Activated CD4-positive, alpha-beta T cell treated with anti-CD3 and anti-CD28 coated beads, Interleukin-2, amount 10 ng/mL, durations not matched to agents 7 days and 5 days (primary cell): ENCODE measurements at regions not wholly inside any gene's neighbourhood (a gene's known extent, or its start where the extent isn't known, plus 50 kb on each side); places are given as distances from the start of the nearest gene placed in this dataset.

ENCODE experiments used
- CTCF ChIA-PET: fragments of 350-600 bp; sonication (Branson Sonifier 250); formaldehyde crosslinking; loops from one replicate; lab custom pipeline; 2021; ENCODE audit warnings: antibody characterized with exemption; lab: Charles Lee
- POLR2A ChIA-PET: fragments of 350-600 bp; sonication (Branson Sonifier 250); formaldehyde crosslinking; loops from one replicate; lab custom pipeline; 2021; ENCODE audit warnings: antibody characterized with exemption; lab: Charles Lee
- DNase-seq: peaks from one replicate; pipeline ENCODE4 v3.0.0-alpha.2; 2020
- H3K27ac Mint-ChIP-seq: one replicate; pipeline ENCODE4 v1.8.0; 2021; ENCODE audit warnings: mild to moderate bottlenecking, moderate library complexity, mixed read lengths
- H3K27me3 Mint-ChIP-seq: one replicate; pipeline ENCODE4 v1.8.0; 2021; ENCODE audit warnings: mixed read lengths
- H3K36me3 Mint-ChIP-seq: one replicate; pipeline ENCODE4 v1.8.0; 2021; ENCODE audit warnings: low read depth, mixed read lengths
- H3K4me1 Mint-ChIP-seq: one replicate; pipeline ENCODE4 v1.8.0; 2021; ENCODE audit warnings: mixed read lengths
- H3K4me3 Mint-ChIP-seq: one replicate; pipeline ENCODE4 v1.8.0; 2021; ENCODE audit warnings: mild to moderate bottlenecking, moderate library complexity, mixed read lengths
- H3K9me3 Mint-ChIP-seq: one replicate; pipeline ENCODE4 v1.8.0; 2021; ENCODE audit warnings: mixed read lengths

DNA sequence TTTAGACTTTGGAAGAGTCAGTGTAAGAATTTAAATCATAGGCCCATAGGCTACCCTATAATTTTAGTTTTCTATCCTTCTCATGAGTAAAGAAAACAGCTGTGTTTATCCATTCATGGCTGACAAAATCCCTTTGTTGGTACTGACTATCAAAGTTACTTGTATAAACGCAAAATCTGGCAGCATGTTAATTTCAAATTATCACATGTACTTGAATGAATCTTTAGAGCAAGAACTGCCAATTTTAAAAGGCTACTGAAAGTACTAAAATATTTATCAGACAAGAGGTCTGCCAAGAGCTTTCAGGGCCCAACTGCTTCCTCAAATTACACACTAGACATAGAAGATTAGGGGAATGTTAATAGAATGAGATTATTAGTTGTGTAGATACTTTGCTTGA lies 66.6 kb downstream of the MYL12B start:
- CTCF ChIA-PET, result interaction anchor here (0.6 to 1.0 kb wide), 3 partner anchors 9 to 17 kb away, joined by 3 to 4 read pairs (median 4); no protein-coding TSS in a partner anchor
- H3K4me3 Mint-ChIP-seq, result no peak overlapping the region
- no peak overlapping the region for H3K27ac Mint-ChIP-seq

DNA sequence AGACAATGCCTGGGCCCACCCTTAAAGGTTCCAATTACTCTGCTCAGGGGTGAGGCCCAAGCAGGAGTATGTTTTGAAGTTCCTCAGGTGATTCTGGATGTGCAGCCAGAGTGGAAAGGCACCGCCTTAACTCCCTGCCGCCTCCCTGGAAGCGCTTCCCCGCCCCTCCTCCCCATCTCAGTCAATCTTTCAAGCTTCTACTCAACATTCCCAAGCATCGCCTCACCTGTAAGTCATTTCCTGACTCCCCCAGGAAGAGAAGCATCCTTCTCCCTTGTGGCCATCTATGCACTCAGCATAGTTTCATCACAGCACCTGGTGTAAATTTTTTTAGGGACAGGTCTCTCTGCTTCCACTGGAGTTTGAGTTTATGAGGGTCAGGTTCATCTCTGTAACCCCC lies 67.5 kb downstream of the MYL12B start:
- H3K4me1 Mint-ChIP-seq, result no peaks in the 10 kb centered on the region
- no peak overlapping the region for H3K4me3 Mint-ChIP-seq
- CTCF ChIA-PET, result interaction anchor here (0.9 kb wide), 1 partner anchor 12 kb away, joined by 3 read pairs; no protein-coding TSS in a partner anchor
- peaks cover 6% of the 10 kb centered on the region for H3K27me3 Mint-ChIP-seq
- POLR2A ChIA-PET, result no interaction called here
- no peak overlapping the region for H3K27ac Mint-ChIP-seq
- no peaks in the 10 kb centered on the region for H3K36me3 Mint-ChIP-seq
- no peaks in the 10 kb centered on the region for H3K9me3 Mint-ChIP-seq
- no peak for DNase-seq

More for the DNA sequence above, 66.6 kb downstream of the MYL12B start:
- H3K9me3 Mint-ChIP-seq, result no peaks in the 10 kb centered on the region
- DNase-seq, result no peak
- peaks cover 3% of the 10 kb centered on the region for H3K4me1 Mint-ChIP-seq
- H3K27me3 Mint-ChIP-seq, result peaks cover 7% of the 10 kb centered on the region
- POLR2A ChIA-PET, result no interaction called here
- H3K36me3 Mint-ChIP-seq, result no peaks in the 10 kb centered on the region

DNA sequence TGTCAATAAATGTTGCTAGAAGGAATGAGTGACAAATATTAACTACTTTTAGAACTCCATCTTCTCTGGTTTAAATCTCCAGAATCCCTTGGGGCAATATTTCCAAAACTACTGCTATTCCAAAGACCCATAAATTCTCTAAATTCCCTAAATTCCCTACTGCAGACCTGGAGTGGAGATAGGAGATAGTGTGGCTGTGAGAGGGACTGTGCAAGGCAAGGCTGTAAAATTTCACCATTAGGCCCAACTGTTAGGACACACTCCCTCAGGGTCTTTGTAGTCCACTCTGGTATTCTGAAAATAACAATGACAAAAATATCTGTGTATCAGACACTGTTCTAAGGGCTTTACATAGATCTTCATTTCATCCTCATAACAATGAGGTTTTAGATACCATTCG lies 67.9 kb downstream of the MYL12B start:
- Mint-ChIP-seq H3K36me3 (no peaks in the 10 kb centered on the region), H3K9me3 (no peaks in the 10 kb centered on the region), H3K4me3 (no peak overlapping the region), H3K27ac (no peak overlapping the region), H3K4me1 (no peaks in the 10 kb centered on the region), H3K27me3 (peaks cover 6% of the 10 kb centered on the region)
- POLR2A ChIA-PET, result no interaction called here
- DNase-seq, result no peak
- CTCF ChIA-PET, result no interaction called here

DNA sequence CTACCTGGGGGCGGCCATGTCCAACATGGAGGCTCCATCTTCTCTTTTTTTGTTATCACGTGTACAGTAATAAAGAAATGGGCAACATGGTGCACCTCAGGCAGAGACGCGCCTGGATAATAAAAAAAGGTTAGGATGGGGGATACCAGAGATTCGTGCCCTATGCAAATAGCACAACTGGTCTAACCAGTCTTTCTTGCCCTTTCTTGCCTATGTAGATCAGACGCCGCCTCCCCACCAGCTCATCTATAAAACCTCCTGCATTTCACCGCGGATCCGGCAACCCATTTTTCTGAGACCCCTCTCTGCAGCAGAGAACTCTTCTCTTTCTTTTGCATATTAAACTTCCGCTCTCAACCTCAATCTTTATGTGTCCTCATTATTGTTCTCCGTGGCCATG lies 68.7 kb downstream of the MYL12B start:
- POLR2A ChIA-PET, result no interaction called here
- no peaks in the 10 kb centered on the region for H3K9me3 Mint-ChIP-seq

DNA sequence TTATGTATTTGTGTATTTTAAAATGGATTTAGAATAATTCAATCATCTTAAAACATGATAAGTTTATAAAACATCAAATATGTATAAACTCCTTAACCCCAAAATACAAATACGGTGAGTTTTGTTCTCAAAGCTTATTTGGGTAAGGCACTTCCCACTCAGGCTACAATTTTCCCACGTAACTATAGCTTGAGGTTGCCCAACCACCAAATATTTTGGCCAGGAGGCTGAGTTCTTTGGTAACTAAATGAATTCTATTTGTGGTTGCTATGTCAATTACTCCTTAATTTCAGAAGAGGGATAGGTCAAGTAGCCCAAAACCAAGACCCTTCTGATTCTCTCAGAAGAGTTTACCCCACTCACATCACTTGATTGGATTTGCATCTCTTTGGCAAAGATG lies 70.4 kb downstream of the MYL12B start:
- ChIA-PET POLR2A (no interaction called here), CTCF (no interaction called here)
- peaks cover 2% of the 10 kb centered on the region for H3K27me3 Mint-ChIP-seq
- no peak overlapping the region for H3K27ac Mint-ChIP-seq
- no peaks in the 10 kb centered on the region for H3K36me3 Mint-ChIP-seq
- no peaks in the 10 kb centered on the region for H3K9me3 Mint-ChIP-seq
- no peak overlapping the region for H3K4me3 Mint-ChIP-seq
- no peak for DNase-seq
- H3K4me1 Mint-ChIP-seq, result no peaks in the 10 kb centered on the region

More for the DNA sequence above, 68.7 kb downstream of the MYL12B start:
- Mint-ChIP-seq H3K4me3 (no peak overlapping the region), H3K36me3 (no peaks in the 10 kb centered on the region), H3K4me1 (no peaks in the 10 kb centered on the region), H3K27me3 (peaks cover 6% of the 10 kb centered on the region), H3K27ac (no peak overlapping the region)
- CTCF ChIA-PET, result no interaction called here
- no peak for DNase-seq

DNA sequence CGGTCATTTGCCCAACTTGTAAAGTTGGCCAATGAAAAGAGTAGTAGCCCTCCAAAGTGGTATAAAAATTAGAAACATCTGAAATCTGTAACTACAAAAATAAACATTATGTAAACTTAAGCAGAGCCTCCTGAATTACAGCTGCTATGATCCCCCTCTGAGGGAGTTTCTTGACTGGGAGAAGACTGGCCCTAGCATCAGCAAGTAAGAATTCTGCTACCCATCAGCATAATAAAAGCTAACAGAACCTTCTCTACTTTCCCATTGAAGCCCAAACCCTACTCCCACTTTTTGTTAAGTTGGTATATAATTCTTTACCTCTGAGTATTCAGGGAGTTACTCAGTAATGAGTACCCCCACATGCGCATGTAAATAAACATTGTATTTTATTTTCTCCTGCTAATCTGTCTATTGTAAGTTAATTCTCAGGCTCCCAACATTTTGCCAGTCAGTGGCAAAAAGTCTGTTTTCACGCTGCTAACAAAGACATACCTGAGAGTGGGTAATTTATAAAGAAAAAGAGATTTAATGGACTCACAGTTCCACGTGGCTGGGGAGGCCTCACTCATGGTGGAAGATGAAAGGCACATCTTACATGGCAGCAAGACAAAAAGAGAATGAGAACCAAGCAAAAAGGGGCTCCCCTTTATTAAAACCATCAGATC lies 71.3 kb downstream of the MYL12B start:
- POLR2A ChIA-PET, result no interaction called here
- CTCF ChIA-PET, result no interaction called here
- Mint-ChIP-seq H3K4me3 (no peak overlapping the region), H3K27me3 (peaks cover 2% of the 10 kb centered on the region), H3K36me3 (no peaks in the 10 kb centered on the region), H3K9me3 (no peaks in the 10 kb centered on the region), H3K27ac (no peak overlapping the region), H3K4me1 (no peaks in the 10 kb centered on the region)
- DNase-seq, result no peak

DNA sequence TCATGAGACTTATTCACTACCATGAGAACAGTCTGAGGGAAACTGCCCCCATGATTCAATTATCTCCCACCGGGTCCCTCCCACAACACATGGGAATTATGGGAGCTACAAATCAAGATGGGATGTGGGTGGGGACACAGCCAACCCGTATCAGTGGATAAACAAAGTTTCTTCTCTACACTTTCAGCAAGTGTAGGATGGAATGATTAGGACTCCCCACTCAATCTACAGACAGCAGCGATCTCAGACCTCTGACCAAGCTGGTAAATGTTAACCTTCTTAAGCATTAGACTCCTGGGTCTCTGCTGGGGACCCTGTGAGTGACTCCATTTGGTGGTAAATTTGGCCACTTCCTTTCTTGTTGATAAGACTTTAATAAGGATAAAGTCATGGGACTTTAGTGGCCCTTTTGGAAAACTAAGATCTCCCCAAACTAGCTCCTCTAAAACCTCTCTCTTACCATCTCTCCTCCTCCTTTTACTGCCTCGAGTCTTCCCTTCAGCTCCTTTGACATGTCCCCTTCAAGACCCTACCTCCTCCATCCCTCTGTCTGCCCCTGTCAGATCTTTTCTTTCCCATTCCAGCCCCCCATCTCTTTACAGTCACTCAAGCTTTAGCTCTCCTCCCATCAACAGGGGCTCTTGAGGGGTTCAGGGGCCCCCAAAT lies 71.9 kb downstream of the MYL12B start:
- POLR2A ChIA-PET, result no interaction called here
- no peaks in the 10 kb centered on the region for H3K4me1 Mint-ChIP-seq
- H3K27me3 Mint-ChIP-seq, result peaks cover 2% of the 10 kb centered on the region
- no peak overlapping the region for H3K4me3 Mint-ChIP-seq
- no peaks in the 10 kb centered on the region for H3K9me3 Mint-ChIP-seq
- H3K27ac Mint-ChIP-seq, result no peak overlapping the region
- no peak for DNase-seq
- no peaks in the 10 kb centered on the region for H3K36me3 Mint-ChIP-seq
- CTCF ChIA-PET, result interaction anchor here (1.2 kb wide), 1 partner anchor 11 kb away, joined by 3 read pairs; no protein-coding TSS in a partner anchor

DNA sequence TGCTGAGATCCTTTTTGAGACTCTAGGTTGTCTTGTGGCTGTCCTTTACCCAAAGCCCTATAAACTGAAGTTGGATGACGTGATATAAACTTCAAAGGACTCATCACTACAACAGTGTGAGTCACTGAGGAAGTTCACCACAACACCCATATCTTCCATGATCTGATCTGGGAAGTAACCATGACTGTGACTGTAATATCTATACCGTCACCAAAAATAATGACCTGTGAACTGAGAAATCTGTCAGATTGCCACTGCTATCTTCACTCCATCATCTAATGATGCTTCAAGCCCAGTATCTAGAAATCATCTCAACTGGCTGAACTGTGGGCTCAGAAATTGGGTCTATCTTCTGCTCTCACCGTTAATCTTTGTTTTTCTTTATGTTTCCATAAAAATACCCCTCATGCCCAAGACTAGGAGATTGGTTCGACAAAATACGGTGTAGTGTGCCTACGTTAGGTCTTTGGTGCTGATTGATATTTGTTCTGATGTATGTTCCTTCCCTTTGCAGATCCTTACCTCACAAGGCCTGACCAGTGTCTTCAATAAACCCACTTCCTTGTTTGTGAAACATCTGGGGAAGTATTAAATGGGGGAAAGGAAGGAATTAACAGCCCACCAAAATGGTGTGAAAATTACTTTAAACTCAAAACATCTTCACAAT lies 78.2 kb downstream of the MYL12B start:
- H3K9me3 Mint-ChIP-seq, result peaks cover 4% of the 10 kb centered on the region
- H3K4me3 Mint-ChIP-seq, result no peak overlapping the region
- peaks cover 6% of the 10 kb centered on the region for H3K4me1 Mint-ChIP-seq
- POLR2A ChIA-PET, result interaction anchor here (0.6 kb wide), 1 partner anchor 108 kb away, joined by 4 read pairs; no protein-coding TSS in a partner anchor
- no peak for DNase-seq
- no peaks in the 10 kb centered on the region for H3K27me3 Mint-ChIP-seq
- H3K36me3 Mint-ChIP-seq, result no peaks in the 10 kb centered on the region
- CTCF ChIA-PET, result interaction anchor here (0.9 to 1.0 kb wide), 2 partner anchors 13 to 114 kb away, joined by 3 read pairs; no protein-coding TSS in a partner anchor
- H3K27ac Mint-ChIP-seq, result no peak overlapping the region

DNA sequence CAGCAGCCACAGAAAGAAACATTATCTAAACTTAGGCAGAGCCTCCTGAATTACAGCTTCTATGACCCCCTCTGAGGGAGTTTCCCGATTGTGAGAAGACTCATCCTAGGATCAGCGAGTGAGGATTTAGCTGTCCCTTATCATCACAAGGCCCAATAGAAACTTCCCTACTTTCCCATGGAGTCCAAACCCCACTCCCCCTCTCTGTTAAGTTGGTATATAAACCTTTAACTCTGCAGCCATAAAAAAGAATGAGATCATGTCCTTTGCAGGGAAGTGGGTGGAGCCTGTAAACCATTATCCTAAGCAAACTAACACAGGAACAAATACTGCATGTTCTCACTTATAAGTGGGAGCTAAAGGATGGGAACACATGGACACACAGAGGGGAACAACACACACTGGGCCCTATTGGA lies 78.8 kb downstream of the MYL12B start:
- Mint-ChIP-seq H3K4me3 (no peak overlapping the region), H3K9me3 (peaks cover 4% of the 10 kb centered on the region), H3K36me3 (no peaks in the 10 kb centered on the region), H3K27ac (no peak overlapping the region), H3K4me1 (peaks cover 6% of the 10 kb centered on the region), H3K27me3 (no peaks in the 10 kb centered on the region)
- ChIA-PET POLR2A (no interaction called here), CTCF (interaction anchor here (0.9 to 1.0 kb wide), 2 partner anchors 13 to 114 kb away, joined by 3 read pairs; no protein-coding TSS in a partner anchor)
- DNase-seq, result no peak

DNA sequence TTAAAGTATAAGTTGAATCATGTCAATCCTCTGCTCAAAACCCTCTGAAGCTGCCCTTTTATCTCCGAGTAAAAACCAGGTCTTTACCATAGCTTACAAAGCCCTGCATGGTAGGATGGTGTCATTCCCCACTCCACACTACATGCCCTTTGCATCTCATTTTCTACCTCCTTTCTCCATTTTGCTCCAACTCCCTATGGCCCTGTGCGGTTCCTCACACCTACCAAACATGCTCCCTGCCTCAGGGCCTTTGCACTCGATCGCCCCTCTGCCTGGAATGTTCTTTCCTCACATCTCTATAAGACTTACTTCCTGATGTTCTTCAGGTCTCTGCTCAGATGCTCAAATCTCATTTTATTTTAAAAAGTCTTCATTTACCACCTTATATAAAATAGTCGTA lies 80.7 kb downstream of the MYL12B start:
- no peak for DNase-seq
- CTCF ChIA-PET, result no interaction called here
- no peak overlapping the region for H3K27ac Mint-ChIP-seq
- peaks cover 6% of the 10 kb centered on the region for H3K4me1 Mint-ChIP-seq
- POLR2A ChIA-PET, result no interaction called here
- peaks cover 4% of the 10 kb centered on the region for H3K9me3 Mint-ChIP-seq
- peaks cover 3% of the 10 kb centered on the region for H3K27me3 Mint-ChIP-seq
- no peak overlapping the region for H3K4me3 Mint-ChIP-seq
- H3K36me3 Mint-ChIP-seq, result no peaks in the 10 kb centered on the region

DNA sequence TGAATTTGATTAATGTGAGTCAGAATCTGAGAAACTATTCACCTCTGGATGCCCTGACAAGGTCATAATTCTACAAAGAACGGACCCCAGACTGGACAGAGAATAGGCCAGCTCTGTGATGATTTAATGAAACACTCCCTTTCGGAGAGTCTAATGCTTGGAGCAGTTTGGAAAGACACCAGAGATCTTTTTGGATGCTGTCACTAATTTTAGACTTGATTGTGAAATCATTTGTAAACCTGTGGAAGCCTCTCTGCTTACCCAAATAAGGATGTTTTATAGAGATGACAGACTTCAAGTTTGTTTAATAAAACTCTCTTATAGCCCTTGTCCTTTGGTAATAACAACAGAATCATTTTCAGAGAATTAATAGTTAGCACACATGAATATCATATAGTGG lies 83.5 kb downstream of the MYL12B start:
- Mint-ChIP-seq H3K27me3 (peaks cover 5% of the 10 kb centered on the region), H3K36me3 (no peaks in the 10 kb centered on the region), H3K4me3 (no peak overlapping the region), H3K9me3 (no peaks in the 10 kb centered on the region), H3K27ac (no peak overlapping the region), H3K4me1 (no peaks in the 10 kb centered on the region)
- DNase-seq, result no peak
- ChIA-PET CTCF (interaction anchor here (1.0 kb wide), 1 partner anchor 48 kb away, joined by 3 read pairs; no protein-coding TSS in a partner anchor), POLR2A (no interaction called here)

DNA sequence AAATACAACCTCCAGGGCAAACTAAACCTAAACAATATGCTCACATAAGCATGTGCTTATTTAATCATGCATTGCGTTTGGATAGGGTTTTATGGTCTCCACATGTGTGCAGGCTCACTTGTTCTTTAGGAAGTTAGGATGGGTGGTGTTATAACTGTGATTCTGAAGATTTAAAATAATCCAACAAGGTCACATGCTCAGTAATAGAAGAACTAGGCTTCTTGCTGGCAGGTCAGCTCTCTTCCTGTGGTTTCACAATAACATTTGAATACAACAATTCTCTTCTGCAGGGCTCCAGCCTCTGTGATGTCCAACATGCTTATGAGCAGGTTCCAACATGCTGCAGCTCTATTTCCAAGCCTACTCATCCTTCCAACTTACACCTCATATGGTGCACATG lies 84.0 kb downstream of the MYL12B start:
- CTCF ChIA-PET, result interaction anchor here (1.0 kb wide), 1 partner anchor 48 kb away, joined by 3 read pairs; no protein-coding TSS in a partner anchor
- H3K4me3 Mint-ChIP-seq, result no peak overlapping the region
- DNase-seq, result no peak
- no peaks in the 10 kb centered on the region for H3K4me1 Mint-ChIP-seq
- no peaks in the 10 kb centered on the region for H3K36me3 Mint-ChIP-seq
- H3K27ac Mint-ChIP-seq, result no peak overlapping the region
- H3K9me3 Mint-ChIP-seq, result no peaks in the 10 kb centered on the region
- POLR2A ChIA-PET, result no interaction called here
- peaks cover 5% of the 10 kb centered on the region for H3K27me3 Mint-ChIP-seq

DNA sequence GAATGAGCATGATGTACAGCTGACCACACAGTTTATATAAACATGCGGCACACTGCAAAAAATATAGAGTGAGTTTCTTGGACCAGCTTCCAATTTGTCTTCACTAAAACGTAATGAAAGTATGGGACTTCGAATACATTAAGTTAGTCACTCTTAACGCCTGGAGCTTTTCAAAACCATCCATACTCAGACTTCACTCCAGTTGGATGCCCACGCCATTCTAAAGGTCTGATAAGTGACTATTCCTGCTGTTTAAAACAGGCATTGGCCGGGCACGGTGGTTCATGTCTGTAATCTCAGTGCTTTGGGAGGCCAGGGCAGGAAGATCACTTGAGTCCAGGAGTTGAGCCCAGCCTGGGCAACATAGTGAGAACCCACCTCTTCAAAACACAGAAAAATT lies 84.6 kb downstream of the MYL12B start:
- H3K4me3 Mint-ChIP-seq, result no peak overlapping the region
- CTCF ChIA-PET, result interaction anchor here (1.0 kb wide), 1 partner anchor 49 kb away, joined by 3 read pairs; no protein-coding TSS in a partner anchor
- peaks cover 5% of the 10 kb centered on the region for H3K27me3 Mint-ChIP-seq
- POLR2A ChIA-PET, result no interaction called here
- no peak overlapping the region for H3K27ac Mint-ChIP-seq
- no peaks in the 10 kb centered on the region for H3K36me3 Mint-ChIP-seq
- H3K9me3 Mint-ChIP-seq, result no peaks in the 10 kb centered on the region
- no peak for DNase-seq
- no peaks in the 10 kb centered on the region for H3K4me1 Mint-ChIP-seq
